ENCODE measurements at regions not wholly inside any gene's neighbourhood (a gene's known extent, or its start where the extent isn't known, plus 50 kb on each side); places are given as distances from the start of the nearest gene placed in this dataset.

- TF ChIP-seq EZH2 (IDR thresholded peaks at IDR 0.05), result no peak
- TF ChIP-seq CTCF (IDR thresholded peaks at IDR 0.05 in 2 of 3, conservative IDR thresholded peaks at IDR 0.05 in 1 of 3; ENCODE audit: borderline replicate concordance in 1 of 3, insufficient read depth in 1 of 3, low read depth in 2 of 3, low read length in 2 of 3), result no peak
- TF ChIP-seq REST (IDR thresholded peaks at IDR 0.05; ENCODE audit: low read depth), result no peak
- TF ChIP-seq JUND (IDR thresholded peaks at IDR 0.05), result no peak
- no peak for TF ChIP-seq ZBTB33 (IDR thresholded peaks at IDR 0.05; ENCODE audit: extremely low read depth, insufficient replicate concordance, low read length)
- no peak for TF ChIP-seq POLR2A (IDR thresholded peaks at IDR 0.05; ENCODE audit: borderline replicate concordance, extremely low read depth, insufficient read depth, insufficient read length)
- no peak for TF ChIP-seq YY1 (IDR thresholded peaks at IDR 0.05; ENCODE audit: extremely low read depth, insufficient replicate concordance, low read depth, low read length)
Measured at GRCh38 chr13:26957182-26957581, 196.6 kb upstream of the GPR12 start.
